Neural crest cell (in vitro differentiated cells): ENCODE measurements at regions not wholly inside any gene's neighbourhood (a gene's known extent, or its start where the extent isn't known, plus 50 kb on each side); places are given as distances from the start of the nearest gene placed in this dataset.

ENCODE experiments used
- DNase-seq: peaks from one replicate; pipeline ENCODE4 v3.0.0; 2021; ENCODE audit warnings: low read depth, mixed read lengths, low spot score
- H3K27ac Mint-ChIP-seq: one replicate; pipeline ENCODE4 v1.8.0; 2021; ENCODE audit warnings: mild to moderate bottlenecking, mixed read lengths; ENCODE audit not compliant: unreplicated experiment
- H3K27me3 Mint-ChIP-seq: 2 replicates; pipeline ENCODE4 v1.8.0; 2021; ENCODE audit warnings: low read depth, mild to moderate bottlenecking, mixed read lengths
- H3K36me3 Mint-ChIP-seq: 2 replicates; pipeline ENCODE4 v1.8.0; 2021; ENCODE audit warnings: low read depth, mild to moderate bottlenecking, mixed read lengths
- H3K4me1 Mint-ChIP-seq: 2 replicates; pipeline ENCODE4 v1.8.0; 2021; ENCODE audit warnings: mixed read lengths
- H3K4me3 Mint-ChIP-seq: one replicate; pipeline ENCODE4 v1.8.0; 2021; ENCODE audit warnings: mild to moderate bottlenecking, mixed read lengths
- H3K9me3 Mint-ChIP-seq: 2 replicates; pipeline ENCODE4 v1.8.0; 2021; ENCODE audit warnings: mixed read lengths
- TF ChIP-seq, protein P1 (sequence below): fragments of 200-600 bp; sonication (generic); conservative IDR thresholded peaks from 2 replicates; pipeline ENCODE4 v1.5.0; 2021; ENCODE audit warnings: antibody characterized with exemption, mild to moderate bottlenecking

DNA sequence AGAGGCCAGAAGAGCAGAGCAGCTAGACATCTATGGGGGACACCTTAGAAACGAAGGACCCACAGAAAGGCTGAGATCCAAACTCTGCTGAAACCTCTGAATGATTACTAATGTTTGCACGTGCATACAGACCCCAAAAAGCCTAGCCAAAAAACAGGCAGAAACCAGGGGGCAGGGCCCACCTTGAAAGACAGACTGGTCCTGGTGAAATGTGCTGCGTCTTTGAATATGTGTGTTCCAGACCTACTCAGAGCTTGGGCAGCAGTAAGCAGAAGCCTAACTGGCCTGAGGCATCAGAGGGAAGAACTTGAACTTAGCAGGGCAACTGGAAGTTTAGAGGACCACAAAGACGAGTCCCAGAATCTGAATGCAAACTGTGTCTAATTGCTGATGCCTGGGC is 251.8 kb downstream of the TEX36 start:
- Mint-ChIP-seq H3K36me3 (peaks cover 5% of the 10 kb centered on the region), H3K4me3 (no peak overlapping the region), H3K27me3 (peaks cover 3% of the 10 kb centered on the region), H3K9me3 (peaks cover 13% of the 10 kb centered on the region), H3K4me1 (no peaks in the 10 kb centered on the region), H3K27ac (no peak overlapping the region)
- DNase-seq = no peak
- TF ChIP-seq, protein P1, sequence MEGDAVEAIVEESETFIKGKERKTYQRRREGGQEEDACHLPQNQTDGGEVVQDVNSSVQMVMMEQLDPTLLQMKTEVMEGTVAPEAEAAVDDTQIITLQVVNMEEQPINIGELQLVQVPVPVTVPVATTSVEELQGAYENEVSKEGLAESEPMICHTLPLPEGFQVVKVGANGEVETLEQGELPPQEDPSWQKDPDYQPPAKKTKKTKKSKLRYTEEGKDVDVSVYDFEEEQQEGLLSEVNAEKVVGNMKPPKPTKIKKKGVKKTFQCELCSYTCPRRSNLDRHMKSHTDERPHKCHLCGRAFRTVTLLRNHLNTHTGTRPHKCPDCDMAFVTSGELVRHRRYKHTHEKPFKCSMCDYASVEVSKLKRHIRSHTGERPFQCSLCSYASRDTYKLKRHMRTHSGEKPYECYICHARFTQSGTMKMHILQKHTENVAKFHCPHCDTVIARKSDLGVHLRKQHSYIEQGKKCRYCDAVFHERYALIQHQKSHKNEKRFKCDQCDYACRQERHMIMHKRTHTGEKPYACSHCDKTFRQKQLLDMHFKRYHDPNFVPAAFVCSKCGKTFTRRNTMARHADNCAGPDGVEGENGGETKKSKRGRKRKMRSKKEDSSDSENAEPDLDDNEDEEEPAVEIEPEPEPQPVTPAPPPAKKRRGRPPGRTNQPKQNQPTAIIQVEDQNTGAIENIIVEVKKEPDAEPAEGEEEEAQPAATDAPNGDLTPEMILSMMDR = no peak

DNA sequence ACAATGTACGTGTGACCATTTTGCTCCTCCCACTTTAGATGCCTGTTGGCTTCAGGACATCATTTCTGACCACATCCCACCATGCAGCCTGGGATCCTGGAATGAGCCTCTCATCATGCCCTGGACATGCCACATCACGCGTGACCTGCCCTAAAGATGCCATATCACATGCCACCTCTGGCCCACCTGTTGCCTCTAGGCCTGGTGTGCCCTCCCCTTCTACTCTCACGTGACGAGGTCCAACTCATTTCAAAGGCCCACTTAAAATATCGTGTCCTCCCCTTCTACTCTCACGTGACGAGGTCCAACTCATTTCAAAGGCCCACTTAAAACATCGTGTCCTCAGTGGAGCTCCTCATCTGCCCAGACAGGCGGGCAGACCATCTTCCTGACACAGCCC is 254.9 kb downstream of the TEX36 start:
- H3K4me1 Mint-ChIP-seq = no peaks in the 10 kb centered on the region
- peaks cover 5% of the 10 kb centered on the region for H3K36me3 Mint-ChIP-seq
- TF ChIP-seq, protein P1 = no peak
- H3K27me3 Mint-ChIP-seq = no peaks in the 10 kb centered on the region
- H3K4me3 Mint-ChIP-seq = no peak overlapping the region
- peak overlapping the region; percentile 3 for H3K27ac Mint-ChIP-seq
- H3K9me3 Mint-ChIP-seq = peaks cover 4% of the 10 kb centered on the region
- DNase-seq = no peak

DNA sequence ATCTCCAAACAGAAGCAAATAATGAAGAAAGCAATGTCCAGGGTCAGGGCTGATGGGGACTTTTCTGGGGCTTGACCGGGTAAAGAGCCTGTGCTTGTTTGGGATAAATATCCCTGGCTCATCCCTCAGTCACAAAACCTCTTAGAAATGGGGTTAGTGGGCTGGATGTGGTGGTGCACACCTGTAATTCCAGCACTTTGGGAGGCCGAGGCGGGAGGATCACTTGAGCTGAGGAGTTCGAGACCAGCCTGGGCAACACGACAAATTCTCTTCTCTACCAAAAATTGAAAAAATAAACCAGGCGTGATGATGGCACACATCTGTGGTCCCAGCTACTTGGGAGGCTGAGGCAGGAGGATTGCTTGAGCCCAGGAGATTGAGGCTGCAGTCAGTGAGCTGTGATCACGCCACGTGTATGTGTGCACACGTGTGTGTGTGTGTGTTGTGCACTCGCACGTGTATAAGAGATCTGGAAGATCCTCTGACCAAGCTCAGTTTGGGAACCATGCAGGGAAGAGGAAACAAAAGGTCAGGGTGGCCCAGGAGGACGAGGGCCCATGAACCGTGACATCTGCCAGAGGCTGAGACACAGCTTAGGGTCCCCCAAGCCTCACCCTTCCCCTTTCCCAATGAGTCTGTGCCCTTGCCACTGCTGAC is 258.6 kb downstream of the TEX36 start:
- Mint-ChIP-seq H3K27me3 (no peaks in the 10 kb centered on the region), H3K4me1 (no peaks in the 10 kb centered on the region), H3K36me3 (no peaks in the 10 kb centered on the region), H3K9me3 (no peaks in the 10 kb centered on the region), H3K27ac (no peak overlapping the region), H3K4me3 (no peak overlapping the region)
- TF ChIP-seq, protein P1 = no peak
- no peak for DNase-seq

DNA sequence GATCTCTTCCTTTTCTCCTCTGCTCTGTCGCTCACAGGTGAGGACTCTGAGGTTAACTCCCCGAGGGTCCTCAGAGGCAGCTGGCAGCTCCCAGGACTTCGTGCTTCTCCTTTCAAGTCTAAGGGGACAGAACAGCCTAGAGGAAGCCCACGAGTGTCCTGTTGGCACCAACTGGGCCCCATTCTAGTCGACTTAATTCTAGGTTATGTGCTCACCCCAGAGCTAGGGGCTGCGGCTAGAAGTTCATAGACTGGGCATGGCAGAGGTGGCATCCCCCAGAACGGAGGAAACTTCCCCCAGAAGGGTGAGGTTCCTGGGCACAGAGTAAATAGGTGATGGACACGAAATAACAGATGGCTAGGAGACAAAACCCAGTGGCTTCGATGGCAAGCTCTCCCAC is 259.4 kb downstream of the TEX36 start:
- H3K27ac Mint-ChIP-seq = no peak overlapping the region
- DNase-seq = no peak
- TF ChIP-seq, protein P1 = no peak
- no peaks in the 10 kb centered on the region for H3K9me3 Mint-ChIP-seq
- H3K27me3 Mint-ChIP-seq = no peaks in the 10 kb centered on the region
- no peaks in the 10 kb centered on the region for H3K36me3 Mint-ChIP-seq
- no peaks in the 10 kb centered on the region for H3K4me1 Mint-ChIP-seq
- H3K4me3 Mint-ChIP-seq = no peak overlapping the region

DNA sequence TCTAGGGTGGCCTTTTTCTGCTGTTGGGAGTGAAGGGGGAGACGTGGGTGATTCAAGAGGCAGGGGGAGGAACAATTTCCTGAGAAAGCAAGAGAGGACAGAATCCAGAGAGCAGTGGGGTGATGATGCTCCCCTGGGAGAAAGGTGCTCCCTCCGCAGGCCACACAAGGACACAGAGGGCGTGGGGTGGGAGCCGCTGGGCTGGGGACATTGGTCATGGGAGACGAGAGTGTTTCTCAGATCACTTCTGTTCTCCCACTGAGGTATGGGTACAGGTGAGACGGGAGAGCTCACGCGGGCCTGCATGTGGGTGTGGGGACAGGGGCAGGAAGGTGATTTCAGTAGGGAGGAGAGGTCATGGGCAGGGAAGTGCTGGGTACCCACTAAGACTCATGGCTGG is 259.5 kb upstream of the CTBP2 start:
- TF ChIP-seq, protein P1 = no peak
- Mint-ChIP-seq H3K9me3 (peaks cover 2% of the 10 kb centered on the region), H3K27me3 (peaks cover 10% of the 10 kb centered on the region), H3K4me3 (no peak overlapping the region), H3K27ac (no peak overlapping the region), H3K36me3 (no peaks in the 10 kb centered on the region), H3K4me1 (peaks cover 5% of the 10 kb centered on the region)
- DNase-seq = no peak
